GM23338 (cell line): ENCODE measurements at regions not wholly inside any gene's neighbourhood (a gene's known extent, or its start where the extent isn't known, plus 50 kb on each side); places are given as distances from the start of the nearest gene placed in this dataset.

Experiments
- EZH2phosphoT487 ChIP-seq: fragments of 200-600 bp; sonication (generic); IDR thresholded peaks from one replicate; pipeline ENCODE4 v1.8.1; 2018; ENCODE audit warnings: antibody characterized with exemption; ENCODE audit not compliant: unreplicated experiment
- TF ChIP-seq, protein P1 (sequence below), 2 experiments: fragments of 200-600 bp in 1 of 2; sonication (generic) in 1 of 2; conservative IDR thresholded peaks; 2 replicates each; pipeline versions ENCODE4 v1.5.1 to v1.6.1; 2016 to 2017; ENCODE audit warnings: antibody characterized with exemption in 2 of 2, low read depth in 2 of 2, mild to moderate bottlenecking in 2 of 2, moderate library complexity in 1 of 2

DNA sequence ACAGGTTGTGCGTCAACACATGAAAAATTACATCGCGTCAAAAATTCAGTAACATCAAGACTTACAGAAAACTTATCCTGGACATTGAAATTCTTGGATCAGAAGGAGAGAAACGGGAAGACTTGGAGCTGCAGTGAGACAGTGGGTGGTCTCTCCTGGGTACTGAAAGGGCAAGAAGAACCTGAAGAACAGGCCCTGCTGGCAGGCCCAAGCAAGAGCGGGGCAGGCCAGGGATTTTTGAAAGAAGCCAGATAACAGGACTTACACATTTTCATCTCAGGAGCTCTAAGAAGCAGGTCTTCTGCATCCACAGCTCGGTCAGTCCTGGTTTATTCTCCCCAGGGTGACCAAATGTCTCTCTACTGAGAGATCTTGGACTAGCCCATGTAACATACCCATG, 466.5 kb upstream of the SOX5 start:
- TF ChIP-seq, protein P1, sequence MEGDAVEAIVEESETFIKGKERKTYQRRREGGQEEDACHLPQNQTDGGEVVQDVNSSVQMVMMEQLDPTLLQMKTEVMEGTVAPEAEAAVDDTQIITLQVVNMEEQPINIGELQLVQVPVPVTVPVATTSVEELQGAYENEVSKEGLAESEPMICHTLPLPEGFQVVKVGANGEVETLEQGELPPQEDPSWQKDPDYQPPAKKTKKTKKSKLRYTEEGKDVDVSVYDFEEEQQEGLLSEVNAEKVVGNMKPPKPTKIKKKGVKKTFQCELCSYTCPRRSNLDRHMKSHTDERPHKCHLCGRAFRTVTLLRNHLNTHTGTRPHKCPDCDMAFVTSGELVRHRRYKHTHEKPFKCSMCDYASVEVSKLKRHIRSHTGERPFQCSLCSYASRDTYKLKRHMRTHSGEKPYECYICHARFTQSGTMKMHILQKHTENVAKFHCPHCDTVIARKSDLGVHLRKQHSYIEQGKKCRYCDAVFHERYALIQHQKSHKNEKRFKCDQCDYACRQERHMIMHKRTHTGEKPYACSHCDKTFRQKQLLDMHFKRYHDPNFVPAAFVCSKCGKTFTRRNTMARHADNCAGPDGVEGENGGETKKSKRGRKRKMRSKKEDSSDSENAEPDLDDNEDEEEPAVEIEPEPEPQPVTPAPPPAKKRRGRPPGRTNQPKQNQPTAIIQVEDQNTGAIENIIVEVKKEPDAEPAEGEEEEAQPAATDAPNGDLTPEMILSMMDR (conservative IDR thresholded peaks at IDR 0.05; ENCODE audit: low read depth in 2 of 2): no peak
- TF ChIP-seq EZH2phosphoT487: no peak
